SK-N-SH (cell line): ENCODE measurements at regions not wholly inside any gene's neighbourhood (a gene's known extent, or its start where the extent isn't known, plus 50 kb on each side); places are given as distances from the start of the nearest gene placed in this dataset.

Source experiments
- CTCF ChIA-PET: fragments of 300-600, 350-600 bp; formaldehyde crosslinking; extraction: SDS; loops from one replicate; lab custom pipeline; 2021; lab: Yijun Ruan, JAX
- POLR2A ChIA-PET: fragments of 350-600 bp; sonication (Branson Sonifier 250); formaldehyde crosslinking; extraction: SDS; loops from one replicate; lab custom pipeline; 2020; ENCODE audit warnings: antibody characterized with exemption, inconsistent platforms; lab: Yijun Ruan, JAX
- DNase-seq: peaks from one replicate; pipeline ENCODE4 v3.0.0; 2012
- H2AFZ ChIP-seq: fragments of 200-600 bp; sonication (generic); 2 replicates; pipeline ENCODE4 v1.8.1; 2016; ENCODE audit warnings: antibody characterized with exemption, mild to moderate bottlenecking, low read depth
- H3F3A ChIP-seq: fragments of 200-600 bp; sonication (generic); replicated peaks from 2 replicates; pipeline ENCODE3; 2016; ENCODE audit warnings: antibody characterized with exemption, mild to moderate bottlenecking; ENCODE audit not compliant: insufficient read depth
- H3K27ac ChIP-seq, 2 experiments: fragments of 200-500 bp in 1 of 2; fragments of 200-600 bp in 1 of 2; sonication (Bioruptor generic) in 1 of 2; sonication (generic), shearing (Covaris generic) in 1 of 2; 2 replicates each; pipeline versions ENCODE4 v1.5.1 to v1.6.1; 2014 to 2016; ENCODE audit warnings: low read depth in 2 of 2, inconsistent platforms in 1 of 2, low read length in 1 of 2, mild to moderate bottlenecking in 1 of 2, mixed read lengths in 1 of 2
- H3K27me3 ChIP-seq: fragments of 200-600 bp; sonication (generic), shearing (Covaris generic); 2 replicates; pipeline ENCODE4 v1.6.1; 2016; ENCODE audit warnings: mixed run types; ENCODE audit not compliant: insufficient read depth
- H3K36me3 ChIP-seq, 2 experiments: fragments of 200-500 bp in 1 of 2; fragments of 200-600 bp in 1 of 2; sonication (Bioruptor generic) in 1 of 2; sonication (generic) in 1 of 2; replicated peaks in 1 of 2; 2 replicates each; pipeline versions ENCODE3 to v1.5.1; 2014 to 2016; ENCODE audit warnings: low read length in 1 of 2, mild to moderate bottlenecking in 1 of 2; ENCODE audit not compliant: insufficient read depth in 2 of 2, control insufficient read depth in 1 of 2
- H3K4me1 ChIP-seq, 2 experiments: fragments of 200-500 bp in 1 of 2; fragments of 200-600 bp in 1 of 2; sonication (Bioruptor generic) in 1 of 2; sonication (generic), shearing (Covaris generic) in 1 of 2; 2 replicates each; pipeline versions ENCODE4 v1.5.1 to v1.6.1; 2014 to 2016; ENCODE audit warnings: low read depth in 1 of 2, low read length in 1 of 2, mixed run types in 1 of 2; ENCODE audit not compliant: insufficient read depth in 2 of 2, control insufficient read depth in 1 of 2
- H3K4me2 ChIP-seq: fragments of 200-600 bp; sonication (generic), shearing (Covaris generic); 2 replicates; pipeline ENCODE4 v1.6.1; 2017; ENCODE audit warnings: mixed run types
- H3K4me3 ChIP-seq, 2 experiments: fragments of 200-500 bp in 1 of 2; fragments of 200-600 bp in 1 of 2; sonication (Bioruptor generic) in 1 of 2; sonication (generic), shearing (Covaris generic) in 1 of 2; 2 replicates each; pipeline versions ENCODE4 v1.5.1 to v1.8.1; 2014 to 2016; ENCODE audit warnings: low read depth in 2 of 2, inconsistent platforms in 1 of 2, low read length in 1 of 2, mild to moderate bottlenecking in 1 of 2, mixed read lengths in 1 of 2, moderate library complexity in 1 of 2
- H3K79me2 ChIP-seq: fragments of 200-600 bp; sonication (generic); 2 replicates; pipeline ENCODE4 v1.8.1; 2017; ENCODE audit warnings: mild to moderate bottlenecking; ENCODE audit not compliant: insufficient read depth
- H3K9ac ChIP-seq: fragments of 200-600 bp; sonication (generic); 2 replicates; pipeline ENCODE4 v1.6.1; 2017; ENCODE audit warnings: mixed run types
- H3K9me2 ChIP-seq: fragments of 200-600 bp; sonication (generic); 2 replicates; pipeline ENCODE4 v1.6.1; 2017; ENCODE audit warnings: mixed run types
- H3K9me3 ChIP-seq: fragments of 200-600 bp; sonication (generic); 2 replicates; pipeline ENCODE4 v1.6.1; 2017; ENCODE audit warnings: mixed run types, mild to moderate bottlenecking, moderate library complexity
- H4K20me1 ChIP-seq: fragments of 200-600 bp; sonication (generic); 2 replicates; pipeline ENCODE4 v1.6.1; 2017; ENCODE audit warnings: mild to moderate bottlenecking, mixed run types; ENCODE audit not compliant: insufficient read depth
- CTCF ChIP-seq: fragments of 200-600 bp; sonication (generic); IDR thresholded peaks from 2 replicates; pipeline ENCODE4 v1.6.1; 2017; ENCODE audit warnings: antibody characterized with exemption, mild to moderate bottlenecking, moderate library complexity
- FOXJ3 ChIP-seq: sonication (generic); formaldehyde crosslinking; IDR thresholded peaks from 2 replicates; pipeline ENCODE4 v1.5.1; 2020; ENCODE audit warnings: mild to moderate bottlenecking, missing genetic modification reagents
- FOXM1 ChIP-seq: IDR thresholded peaks from 2 replicates; pipeline ENCODE4 v1.4.0; 2012; ENCODE audit warnings: low read depth, mild to moderate bottlenecking
- GATA2 ChIP-seq: sonication (generic); formaldehyde crosslinking; IDR thresholded peaks from 2 replicates; pipeline ENCODE4 v1.5.0; 2020; ENCODE audit warnings: mild to moderate bottlenecking, missing genetic modification reagents
- IRF3 ChIP-seq: fragments of 150-350 bp; IDR thresholded peaks from 2 replicates; pipeline ENCODE4 v1.6.1; 2016; ENCODE audit warnings: mild to moderate bottlenecking, low read depth, low read length
- REST ChIP-seq: IDR thresholded peaks from 2 replicates; pipeline ENCODE4 v1.6.1; 2012; ENCODE audit warnings: mild to moderate bottlenecking, low read depth, low read length, moderate library complexity
- YY1 ChIP-seq: IDR thresholded peaks from 2 replicates; pipeline ENCODE4 v1.4.0; 2012; ENCODE audit warnings: low read depth, mild to moderate bottlenecking
- WGBS: methylation state at CpG from one replicate; pipeline ENCODE4 v1.1.6; 2017; ENCODE audit warnings: low lambda C conversion rate; 5-methylcytosine and 5-hydroxymethylcytosine counted together
- TF ChIP-seq, protein P1 (sequence below): IDR thresholded peaks from 2 replicates; pipeline ENCODE4; 2012

DNA sequence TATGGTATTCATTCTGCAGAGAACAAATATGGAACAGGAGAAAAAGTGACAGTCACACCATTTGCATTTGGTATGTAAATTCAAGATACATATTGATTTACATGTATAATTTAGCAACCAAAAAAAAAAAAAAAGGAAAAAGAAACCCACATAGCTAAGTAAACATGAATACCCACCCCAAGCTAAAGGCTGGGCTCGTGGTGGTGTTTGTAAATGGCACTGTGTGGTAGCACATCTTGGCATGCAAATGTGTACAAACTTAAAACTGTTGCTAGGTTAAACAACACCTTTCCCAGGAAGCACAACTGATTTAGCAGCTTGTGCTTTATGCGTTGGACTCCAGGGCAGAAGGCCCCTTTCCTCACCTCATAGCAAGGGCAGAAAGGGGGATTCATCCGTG lies 481.1 kb upstream of the CELF4 start (continued):
- no peak for TF ChIP-seq REST
- TF ChIP-seq, protein P1, sequence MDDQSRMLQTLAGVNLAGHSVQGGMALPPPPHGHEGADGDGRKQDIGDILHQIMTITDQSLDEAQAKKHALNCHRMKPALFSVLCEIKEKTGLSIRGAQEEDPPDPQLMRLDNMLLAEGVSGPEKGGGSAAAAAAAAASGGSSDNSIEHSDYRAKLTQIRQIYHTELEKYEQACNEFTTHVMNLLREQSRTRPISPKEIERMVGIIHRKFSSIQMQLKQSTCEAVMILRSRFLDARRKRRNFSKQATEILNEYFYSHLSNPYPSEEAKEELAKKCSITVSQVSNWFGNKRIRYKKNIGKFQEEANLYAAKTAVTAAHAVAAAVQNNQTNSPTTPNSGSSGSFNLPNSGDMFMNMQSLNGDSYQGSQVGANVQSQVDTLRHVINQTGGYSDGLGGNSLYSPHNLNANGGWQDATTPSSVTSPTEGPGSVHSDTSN = no peak

- H3K9me2 ChIP-seq = no peaks in the 10 kb centered on the region
- H2AFZ ChIP-seq = no peak overlapping the region
- no peaks in the 10 kb centered on the region for H3K9me3 ChIP-seq
- H3K27me3 ChIP-seq = no peaks in the 10 kb centered on the region
- H3K36me3 ChIP-seq = no peaks in the 10 kb centered on the region
- TF ChIP-seq IRF3 (no peak), CTCF (no peak), GATA2 (CRISPR knock-in tag) (no peak), YY1 (no peak), FOXM1 (no peak), FOXJ3 (no peak)
- TF ChIP-seq, protein P1 = no peak
- TF ChIP-seq, all 33 proteins: peak for 0
- no peaks in the 10 kb centered on the region for H3F3A ChIP-seq
- no peaks in the 10 kb centered on the region for H3K4me1 ChIP-seq
- no peak overlapping the region for H3K4me3 ChIP-seq
- no peaks in the 10 kb centered on the region for H3K79me2 ChIP-seq
- 10% methylated on average over 2 of the region's 2 CpGs for WGBS
- H4K20me1 ChIP-seq = no peaks in the 10 kb centered on the region
- POLR2A ChIA-PET = no interaction called here
- no peak overlapping the region for H3K27ac ChIP-seq
- DNase-seq = no peak
- CTCF ChIA-PET = interaction anchor here (0.8 kb wide), 1 partner anchor 267 kb away, joined by 3 read pairs; no protein-coding TSS in a partner anchor
- H3K9ac ChIP-seq = no peak overlapping the region
- no peak overlapping the region for H3K4me2 ChIP-seq
Measured at GRCh38 chr18:38045845-38046244, 480.2 kb upstream of the CELF4 start.
